H1 (cell line): ENCODE measurements at regions not wholly inside any gene's neighbourhood (a gene's known extent, or its start where the extent isn't known, plus 50 kb on each side); places are given as distances from the start of the nearest gene placed in this dataset.

ENCODE experiments used
- CTCF ChIA-PET: fragments of 300-600 bp; sonication (Branson Sonifier 250); formaldehyde crosslinking; loops from one replicate; lab custom pipeline; 2021; ENCODE audit not compliant: partially characterized antibody; lab: Charles Lee
- POLR2A ChIA-PET: fragments of 300-600 bp; sonication (Branson Sonifier 250); formaldehyde crosslinking; loops from one replicate; lab custom pipeline; 2021; ENCODE audit warnings: inconsistent platforms; ENCODE audit not compliant: partially characterized antibody; lab: Charles Lee
- DNase-seq, 2 experiments: peaks; one replicate each; pipeline versions ENCODE4 v3.0.0 to v3.0.0-alpha.2; 2010 to 2022; ENCODE audit warnings: low spot score in 2 of 2, low read depth in 1 of 2, mixed read lengths in 1 of 2
- FAIRE-seq: peaks from 2 replicates; lab custom pipeline; 2011; peaks lifted over from hg19 to GRCh38; lab: Jason Lieb, UNC
- H2AFZ ChIP-seq: 2 replicates; pipeline ENCODE4 v1.8.1; 2012; ENCODE audit warnings: low read length, inconsistent platforms
- H2AK5ac ChIP-seq: 2 replicates; pipeline ENCODE4 v1.6.1; 2013; ENCODE audit warnings: low read depth, low read length
- H2BK120ac ChIP-seq: replicated peaks from 2 replicates; pipeline ENCODE3; 2013; ENCODE audit warnings: low read depth, low read length, inconsistent platforms
- H2BK12ac ChIP-seq: 2 replicates; pipeline ENCODE4 v1.6.1; 2013; ENCODE audit warnings: low read depth, low read length
- H2BK15ac ChIP-seq: 2 replicates; pipeline ENCODE4 v1.6.1; 2013; ENCODE audit warnings: low read length
- H2BK20ac ChIP-seq: 2 replicates; pipeline ENCODE4 v1.6.1; 2013; ENCODE audit warnings: low read length
- H2BK5ac ChIP-seq: 2 replicates; pipeline ENCODE4 v1.6.1; 2013; ENCODE audit warnings: low read depth, low read length
- H3K14ac ChIP-seq: 2 replicates; pipeline ENCODE4 v1.6.1; 2013; ENCODE audit warnings: inconsistent platforms; ENCODE audit not compliant: insufficient read length
- H3K18ac ChIP-seq: 2 replicates; pipeline ENCODE4 v1.6.1; 2013; ENCODE audit warnings: low read length; ENCODE audit errors: extremely low read depth
- H3K23ac ChIP-seq: 2 replicates; pipeline ENCODE4 v1.6.1; 2013; ENCODE audit warnings: inconsistent platforms; ENCODE audit not compliant: insufficient read length
- H3K23me2 ChIP-seq: 2 replicates; pipeline ENCODE4 v1.6.1; 2013; ENCODE audit warnings: low read depth, low read length
- H3K27ac ChIP-seq: 2 replicates; pipeline ENCODE4 v1.6.1; 2011; ENCODE audit warnings: low read depth, low read length, inconsistent platforms
- H3K27me3 ChIP-seq, 4 experiments: replicated peaks in 1 of 4; 1 replicate in 1 of 4; 2 replicates in 3 of 4; pipeline versions ENCODE4 v1.6.1 to v1.8.1; 2011 to 2013; ENCODE audit warnings: low read length in 3 of 4, mild to moderate bottlenecking in 3 of 4, inconsistent platforms in 2 of 4, mixed read lengths in 2 of 4, moderate library complexity in 1 of 4; ENCODE audit not compliant: control insufficient read depth in 3 of 4, insufficient read depth in 3 of 4; ENCODE audit errors: extremely low read depth in 1 of 4
- H3K36me3 ChIP-seq, 4 experiments: 2 replicates each; pipeline versions ENCODE4 v1.6.1 to v1.8.1; 2011 to 2013; ENCODE audit warnings: mild to moderate bottlenecking in 4 of 4, low read length in 3 of 4, moderate library complexity in 2 of 4, control low read depth in 1 of 4, inconsistent platforms in 1 of 4; ENCODE audit not compliant: insufficient read depth in 4 of 4, control insufficient read depth in 2 of 4
- H3K4ac ChIP-seq: replicated peaks from 2 replicates; pipeline ENCODE3; 2013; ENCODE audit warnings: low read length, low read depth, mixed read lengths, inconsistent platforms; ENCODE audit not compliant: insufficient read length
- H3K4me1 ChIP-seq, 4 experiments: replicated peaks in 1 of 4; 1 replicate in 1 of 4; 2 replicates in 3 of 4; pipeline versions ENCODE4 v1.6.1 to v1.8.1; 2011 to 2013; ENCODE audit warnings: low read length in 3 of 4, inconsistent platforms in 2 of 4, mixed read lengths in 1 of 4; ENCODE audit not compliant: insufficient read depth in 4 of 4, control insufficient read depth in 3 of 4
- H3K4me2 ChIP-seq, 2 experiments: 2 replicates each; pipeline versions ENCODE4 v1.6.1 to v1.8.1; 2011 to 2013; ENCODE audit warnings: low read depth in 2 of 2, low read length in 2 of 2, control low read depth in 1 of 2, inconsistent platforms in 1 of 2, mild to moderate bottlenecking in 1 of 2; ENCODE audit not compliant: insufficient read depth in 1 of 2
- H3K4me3 ChIP-seq, 4 experiments: fragments of 200-600, 300-600 bp in 1 of 4; sonication (generic), shearing (Covaris generic), sonication (Bioruptor Twin) in 1 of 4; 2 replicates each; pipeline versions ENCODE4 v1.5.1 to v1.8.1; 2011 to 2016; ENCODE audit warnings: low read length in 4 of 4, low read depth in 3 of 4, control low read depth in 2 of 4, inconsistent platforms in 2 of 4, mild to moderate bottlenecking in 2 of 4, mixed read lengths in 1 of 4, moderate library complexity in 1 of 4; ENCODE audit not compliant: insufficient read depth in 2 of 4; ENCODE audit errors: extremely low read depth in 1 of 4
- H3K56ac ChIP-seq: replicated peaks from 2 replicates; pipeline ENCODE3; 2013; ENCODE audit warnings: low read depth, mild to moderate bottlenecking, mixed read lengths, low read length, inconsistent platforms; ENCODE audit not compliant: insufficient read length
- H3K79me1 ChIP-seq: 2 replicates; pipeline ENCODE4 v1.6.1; 2013; ENCODE audit warnings: low read depth, low read length, control low read depth
- H3K79me2 ChIP-seq, 2 experiments: 2 replicates each; pipeline versions ENCODE4 v1.6.1 to v1.8.1; 2012 to 2013; ENCODE audit warnings: low read length in 2 of 2, mild to moderate bottlenecking in 2 of 2, inconsistent platforms in 1 of 2; ENCODE audit not compliant: insufficient read depth in 2 of 2, control insufficient read depth in 1 of 2
- H3K9ac ChIP-seq, 4 experiments: replicated peaks in 1 of 4; 1 replicate in 1 of 4; 2 replicates in 3 of 4; pipeline versions ENCODE4 v1.6.1 to v1.8.1; 2011 to 2013; ENCODE audit warnings: low read depth in 3 of 4, low read length in 3 of 4, control low read depth in 2 of 4, mild to moderate bottlenecking in 2 of 4, moderate library complexity in 2 of 4, inconsistent platforms in 1 of 4; ENCODE audit errors: extremely low read depth in 1 of 4
- H3K9me3 ChIP-seq, 2 experiments: 2 replicates each; pipeline versions ENCODE4 v1.6.1 to v1.8.1; 2012 to 2013; ENCODE audit warnings: mild to moderate bottlenecking in 2 of 2, moderate library complexity in 2 of 2, control low read depth in 1 of 2, inconsistent platforms in 1 of 2, low read depth in 1 of 2, low read length in 1 of 2, mixed read lengths in 1 of 2; ENCODE audit not compliant: insufficient read depth in 2 of 2
- H4K20me1 ChIP-seq, 2 experiments: replicated peaks in 1 of 2; 2 replicates each; pipeline versions ENCODE3 to v1.8.1; 2011 to 2013; ENCODE audit warnings: inconsistent platforms in 2 of 2, low read length in 2 of 2, mild to moderate bottlenecking in 1 of 2; ENCODE audit not compliant: insufficient read depth in 2 of 2, control insufficient read depth in 1 of 2
- H4K5ac ChIP-seq: 2 replicates; pipeline ENCODE4 v1.6.1; 2013; ENCODE audit warnings: low read length, low read depth, mixed read lengths, inconsistent platforms; ENCODE audit not compliant: insufficient read length
- H4K8ac ChIP-seq: 2 replicates; pipeline ENCODE4 v1.8.0; 2013; ENCODE audit warnings: mild to moderate bottlenecking, moderate library complexity, low read length, inconsistent platforms; ENCODE audit not compliant: insufficient read depth; ENCODE audit errors: extremely low read depth
- H4K91ac ChIP-seq: replicated peaks from 2 replicates; pipeline ENCODE3; 2013; ENCODE audit warnings: low read length, mixed read lengths, inconsistent platforms; ENCODE audit not compliant: insufficient read length
- BCL11A ChIP-seq, 2 experiments: IDR thresholded peaks; one replicate each; pipeline ENCODE4 v1.6.1; 2011; ENCODE audit warnings: low read depth in 2 of 2, low read length in 2 of 2, mild to moderate bottlenecking in 2 of 2
- CEBPB ChIP-seq: IDR thresholded peaks from 2 replicates; pipeline ENCODE4 v1.6.1; 2012; ENCODE audit warnings: low read depth, low read length
- EZH2 ChIP-seq: fragments of 200-600 bp; sonication (generic); IDR thresholded peaks from 2 replicates; pipeline ENCODE4 v1.7.1; 2012; ENCODE audit warnings: low read depth, mild to moderate bottlenecking, moderate library complexity, low read length, inconsistent platforms; ENCODE audit not compliant: severe bottlenecking
- GTF2F1 ChIP-seq: IDR thresholded peaks from 2 replicates; pipeline ENCODE4 v1.6.1; 2012; ENCODE audit warnings: low read depth, low read length, improper control_type of control experiment, borderline replicate concordance
- KDM1A ChIP-seq: fragments of 200-600, 300-600 bp; sonication (generic); IDR thresholded peaks from 2 replicates; pipeline ENCODE4 v1.7.1; 2016; ENCODE audit warnings: mild to moderate bottlenecking, low read length, borderline replicate concordance
- RNF2 ChIP-seq: fragments of 200-900, 300-1000 bp; sonication (generic); IDR thresholded peaks from 2 replicates; pipeline ENCODE4 v1.7.1; 2016; ENCODE audit warnings: borderline replicate concordance, low read depth, mild to moderate bottlenecking, antibody characterized with exemption, low read length; ENCODE audit not compliant: poor library complexity, severe bottlenecking; ENCODE audit errors: missing control alignments
- SIRT6 ChIP-seq: IDR thresholded peaks from one replicate; pipeline ENCODE4 v1.7.1; 2012; ENCODE audit warnings: low read length, inconsistent platforms
- SIX5 ChIP-seq: IDR thresholded peaks from 2 replicates; pipeline ENCODE4 v1.6.1; 2011; ENCODE audit warnings: mild to moderate bottlenecking, low read depth, low read length
- TAF7 ChIP-seq: optimal IDR thresholded peaks from 2 replicates; pipeline ENCODE3; 2011; ENCODE audit warnings: low read depth, mild to moderate bottlenecking, inconsistent platforms, low read length, moderate library complexity, borderline replicate concordance
- TCF12 ChIP-seq: IDR thresholded peaks from 2 replicates; pipeline ENCODE4 v1.6.1; 2011; ENCODE audit warnings: low read depth, mild to moderate bottlenecking, low read length
- YY1 ChIP-seq: IDR thresholded peaks from 2 replicates; pipeline ENCODE4 v1.6.1; 2011; ENCODE audit warnings: low read depth, mild to moderate bottlenecking, low read length
- ZNF274 ChIP-seq: IDR thresholded peaks from 2 replicates; pipeline ENCODE4 v1.7.0; 2012; ENCODE audit warnings: low read length, borderline replicate concordance; ENCODE audit errors: extremely low read depth
- whole genome bisulfite sequencing, 2 experiments: shearing (Covaris generic) in 1 of 2; methylation state at CpG; one replicate each; pipeline versions ENCODE4 v1.1.6 to v1.1.7; 2013 to 2015; ENCODE audit warnings: low lambda C conversion rate in 2 of 2, mixed read lengths in 2 of 2, inconsistent platforms in 1 of 2, low coverage in 1 of 2, missing lambda C conversion rate in 1 of 2; ENCODE audit not compliant: insufficient replicate concordance in 2 of 2, insufficient coverage in 1 of 2, insufficient read length in 1 of 2; ENCODE audit errors: extremely low coverage in 1 of 2, missing lambda C conversion rate in 1 of 2; 5-methylcytosine and 5-hydroxymethylcytosine counted together
- TF ChIP-seq, protein P1 (sequence below): IDR thresholded peaks from 2 replicates; pipeline ENCODE4 v1.6.1; 2011; ENCODE audit warnings: low read length, improper control_type of control experiment
- TF ChIP-seq, protein P2 (sequence below): IDR thresholded peaks from 2 replicates; pipeline ENCODE4 v1.6.1; 2012; ENCODE audit warnings: inconsistent platforms

DNA sequence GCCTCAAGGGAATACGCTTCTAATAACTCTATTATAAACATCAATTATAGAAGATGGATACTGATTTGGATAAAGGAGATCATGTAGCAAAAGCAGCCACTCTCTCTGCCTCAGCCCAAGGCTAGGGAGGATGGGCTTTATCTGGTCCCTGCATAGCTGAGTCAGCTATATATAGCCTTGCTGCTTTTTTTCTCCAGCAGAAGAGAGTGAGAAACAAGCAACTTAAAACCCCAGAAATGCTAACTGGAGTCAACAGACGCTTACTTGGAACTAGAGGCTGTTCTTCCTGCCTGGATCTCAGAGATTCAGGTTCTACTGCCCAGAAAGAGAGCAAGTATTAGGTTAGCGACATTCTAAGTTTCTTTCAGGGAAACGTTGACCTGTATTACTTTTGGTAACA, 426.7 kb upstream of the KLHL29 start:
- no peaks in the 10 kb centered on the region for H4K20me1 ChIP-seq
- no peaks in the 10 kb centered on the region for H3K79me2 ChIP-seq
- no peaks in the 10 kb centered on the region for H3K23me2 ChIP-seq
- H2BK20ac ChIP-seq = no peak overlapping the region
- H4K91ac ChIP-seq = no peak overlapping the region
- no peak overlapping the region for H3K18ac ChIP-seq
- no peaks in the 10 kb centered on the region for H3K36me3 ChIP-seq
- ChIA-PET POLR2A (no interaction called here), CTCF (no interaction called here)
- H3K4me1 ChIP-seq = no peaks in the 10 kb centered on the region
- H4K8ac ChIP-seq = no peak overlapping the region
- H2AFZ ChIP-seq = no peak overlapping the region
- no peak overlapping the region for H2AK5ac ChIP-seq
- FAIRE-seq (no peak), DNase-seq (no peak)
- WGBS, 2 experiments = 93% methylated on average over 4 of the region's 4 CpGs; no CpG with 5 or more reads in 1 of the 2 experiments
- H3K27ac ChIP-seq = no peak overlapping the region
- no peaks in the 10 kb centered on the region for H3K27me3 ChIP-seq
- H3K23ac ChIP-seq = no peak overlapping the region
- H2BK5ac ChIP-seq = no peak overlapping the region
- H2BK15ac ChIP-seq = no peak overlapping the region
- no peak overlapping the region for H3K9ac ChIP-seq
- H3K56ac ChIP-seq = no peak overlapping the region
- H3K14ac ChIP-seq = no peak overlapping the region
- H3K4me2 ChIP-seq = no peak overlapping the region
- no peak overlapping the region for H2BK12ac ChIP-seq
- H4K5ac ChIP-seq = no peak overlapping the region
- no peak overlapping the region for H3K4me3 ChIP-seq
- no peaks in the 10 kb centered on the region for H3K9me3 ChIP-seq
- no peak overlapping the region for H3K4ac ChIP-seq
- no peak overlapping the region for H2BK120ac ChIP-seq
- no peaks in the 10 kb centered on the region for H3K79me1 ChIP-seq
- TF ChIP-seq TCF12 = no peak
- no peak for TF ChIP-seq GTF2F1
- no peak for TF ChIP-seq KDM1A
- no peak for TF ChIP-seq TAF7
- no peak for TF ChIP-seq ZNF274
- TF ChIP-seq RNF2 = no peak
- no peak for TF ChIP-seq EZH2
- no peak for TF ChIP-seq SIRT6
- TF ChIP-seq, protein P1, sequence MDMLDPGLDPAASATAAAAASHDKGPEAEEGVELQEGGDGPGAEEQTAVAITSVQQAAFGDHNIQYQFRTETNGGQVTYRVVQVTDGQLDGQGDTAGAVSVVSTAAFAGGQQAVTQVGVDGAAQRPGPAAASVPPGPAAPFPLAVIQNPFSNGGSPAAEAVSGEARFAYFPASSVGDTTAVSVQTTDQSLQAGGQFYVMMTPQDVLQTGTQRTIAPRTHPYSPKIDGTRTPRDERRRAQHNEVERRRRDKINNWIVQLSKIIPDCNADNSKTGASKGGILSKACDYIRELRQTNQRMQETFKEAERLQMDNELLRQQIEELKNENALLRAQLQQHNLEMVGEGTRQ = no peak
- TF ChIP-seq CEBPB = no peak
- TF ChIP-seq YY1 = no peak
- TF ChIP-seq BCL11A (IDR thresholded peaks at IDR 0.05; ENCODE audit: low read depth in 2 of 2, low read length in 2 of 2) = no peak
- no peak for TF ChIP-seq SIX5
- TF ChIP-seq, protein P2, sequence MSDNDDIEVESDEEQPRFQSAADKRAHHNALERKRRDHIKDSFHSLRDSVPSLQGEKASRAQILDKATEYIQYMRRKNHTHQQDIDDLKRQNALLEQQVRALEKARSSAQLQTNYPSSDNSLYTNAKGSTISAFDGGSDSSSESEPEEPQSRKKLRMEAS = no peak
- TF ChIP-seq, all 59 proteins: peak for 0
